GM12892 (cell line): ENCODE measurements at regions not wholly inside any gene's neighbourhood (a gene's known extent, or its start where the extent isn't known, plus 50 kb on each side); places are given as distances from the start of the nearest gene placed in this dataset.

ENCODE experiments used
- DNase-seq: peaks from one replicate; pipeline ENCODE4 v3.0.0; 2011; ENCODE audit not compliant: insufficient read length
- FAIRE-seq: peaks from 2 replicates; lab custom pipeline; 2011; peaks lifted over from hg19 to GRCh38; lab: Jason Lieb, UNC
- POLR2A ChIP-seq: IDR thresholded peaks from 2 replicates; pipeline ENCODE4 v1.6.1; 2011; ENCODE audit warnings: low read depth, low read length, control low read depth
- POLR2AphosphoS5 ChIP-seq: IDR thresholded peaks from 2 replicates; pipeline ENCODE4 v1.6.1; 2011; ENCODE audit warnings: low read depth, low read length, control low read depth
- TAF1 ChIP-seq: IDR thresholded peaks from 2 replicates; pipeline ENCODE4 v1.6.1; 2011; ENCODE audit warnings: low read depth, mild to moderate bottlenecking, control low read depth, low read length, borderline replicate concordance

GRCh38 chr2:51107841-51108240 lies 75.9 kb upstream of the NRXN1 start:
- FAIRE-seq (no peak), DNase-seq (no peak)
- TF ChIP-seq POLR2AphosphoS5 (no peak), POLR2A (no peak), TAF1 (no peak)

- no peak for TF ChIP-seq POLR2A
- no peak for TF ChIP-seq POLR2AphosphoS5
- TF ChIP-seq TAF1: no peak
- DNase-seq: no peak
- FAIRE-seq: no peak
Measured at GRCh38 chr2:51105811-51106210, 73.9 kb upstream of the NRXN1 start.

- DNase-seq (no peak), FAIRE-seq (no peak)
- TF ChIP-seq POLR2A (no peak), TAF1 (no peak), POLR2AphosphoS5 (no peak)
Measured at GRCh38 chr2:51103205-51103604, 71.3 kb upstream of the NRXN1 start.

GRCh38 chr2:51093016-51093415 lies 61.1 kb upstream of the NRXN1 start:
- no peak for FAIRE-seq
- DNase-seq: no peak
- TF ChIP-seq POLR2AphosphoS5 (no peak), TAF1 (no peak), POLR2A (no peak)

GRCh38 chr2:51085420-51086068 lies 53.6 kb upstream of the NRXN1 start:
- DNase-seq (no peak), FAIRE-seq (no peak)
- TF ChIP-seq POLR2A: no peak
- TF ChIP-seq POLR2AphosphoS5: no peak
- TF ChIP-seq TAF1: no peak

- TF ChIP-seq POLR2A (no peak), POLR2AphosphoS5 (no peak), TAF1 (no peak)
- no peak for FAIRE-seq
- no peak for DNase-seq
Measured at GRCh38 chr2:51084750-51085149, 52.8 kb upstream of the NRXN1 start.
